ENCODE measurements at regions not wholly inside any gene's neighbourhood (a gene's known extent, or its start where the extent isn't known, plus 50 kb on each side); places are given as distances from the start of the nearest gene placed in this dataset.

DNA sequence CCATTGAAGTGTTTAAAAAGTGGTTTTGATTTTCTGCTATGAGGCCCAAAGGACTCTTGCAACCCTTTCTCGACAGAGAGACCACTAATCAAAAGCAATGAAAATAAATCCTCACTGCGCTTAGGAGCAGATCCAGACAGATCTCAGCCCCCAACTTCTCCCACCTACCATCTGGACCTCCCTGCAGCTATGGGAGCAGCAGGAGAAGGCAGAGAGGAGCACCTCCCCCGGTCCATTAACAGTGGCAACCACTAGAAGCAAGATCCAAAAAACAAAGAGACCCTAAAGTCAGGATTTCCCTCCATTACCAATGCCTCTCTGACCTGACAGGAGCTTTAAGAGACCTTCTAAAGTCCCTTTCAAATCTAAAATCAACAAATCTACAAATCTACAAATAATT is 99.0 kb upstream of the LSM8 start:
- WGBS (ENCODE audit: insufficient coverage) = 88% methylated on average over 2 of the region's 3 CpGs
- Histone ChIP-seq H3K79me2 (ENCODE audit: control insufficient read depth, insufficient read depth, low read length) (no peaks in the 10 kb centered on the region), H3K9ac (ENCODE audit: low read length) (no peak overlapping the region), H4K20me1 (ENCODE audit: control insufficient read depth, insufficient read depth, low read length, poor library complexity, severe bottlenecking) (no peaks in the 10 kb centered on the region), H3K9me3 (ENCODE audit: control extremely low read depth in 1 of 3, control insufficient read depth in 2 of 3, insufficient read depth in 1 of 3, low read length in 2 of 3) (no peaks in the 10 kb centered on the region), H3K27me3 (replicated peaks in 1 of 4; ENCODE audit: control extremely low read depth in 1 of 4, control insufficient read depth in 3 of 4, insufficient read depth in 4 of 4, low read length in 3 of 4) (no peaks in the 10 kb centered on the region), H3K36me3 (replicated peaks in 1 of 2; ENCODE audit: control extremely low read depth in 1 of 2, control insufficient read depth in 1 of 2, extremely low read depth in 1 of 2, insufficient read depth in 2 of 2, low read length in 1 of 2) (no peaks in the 10 kb centered on the region), H3K27ac (ENCODE audit: low read length in 2 of 2) (no peak overlapping the region), H3K4me1 (ENCODE audit: control insufficient read depth in 2 of 2, insufficient read depth in 2 of 2, low read length in 2 of 2) (no peaks in the 10 kb centered on the region), H3K4me2 (replicated peaks; ENCODE audit: low read depth, low read length, poor library complexity, severe bottlenecking) (no peak overlapping the region), H3K4me3 (ENCODE audit: control extremely low read depth in 1 of 5, extremely low read depth in 1 of 5, insufficient read depth in 1 of 5, low read depth in 2 of 5, low read length in 4 of 5) (no peak overlapping the region), H2AFZ (ENCODE audit: insufficient read depth, low read depth, low read length, poor library complexity, severe bottlenecking) (no peak overlapping the region)
- Mint-ChIP-seq H3K4me3 (no peak overlapping the region), H3K27ac (no peak overlapping the region), H3K9me3 (ENCODE audit: insufficient read depth) (no peaks in the 10 kb centered on the region), H3K4me1 (peaks cover 3% of the 10 kb centered on the region), H3K27me3 (no peaks in the 10 kb centered on the region)
- ATAC-seq (ENCODE audit: low read depth) (no peak), DNase-seq (no peak)
- CTCF ChIA-PET = no interaction called here
- POLR2A ChIA-PET = no interaction called here
- intact Hi-C loops (cut with micrococcal nuclease) = no loop called here
- TF ChIP-seq EZH2 (IDR thresholded peaks at IDR 0.05; ENCODE audit: borderline replicate concordance, insufficient read depth, low read depth, low read length, poor library complexity, severe bottlenecking) = no peak
- TF ChIP-seq, protein P1, sequence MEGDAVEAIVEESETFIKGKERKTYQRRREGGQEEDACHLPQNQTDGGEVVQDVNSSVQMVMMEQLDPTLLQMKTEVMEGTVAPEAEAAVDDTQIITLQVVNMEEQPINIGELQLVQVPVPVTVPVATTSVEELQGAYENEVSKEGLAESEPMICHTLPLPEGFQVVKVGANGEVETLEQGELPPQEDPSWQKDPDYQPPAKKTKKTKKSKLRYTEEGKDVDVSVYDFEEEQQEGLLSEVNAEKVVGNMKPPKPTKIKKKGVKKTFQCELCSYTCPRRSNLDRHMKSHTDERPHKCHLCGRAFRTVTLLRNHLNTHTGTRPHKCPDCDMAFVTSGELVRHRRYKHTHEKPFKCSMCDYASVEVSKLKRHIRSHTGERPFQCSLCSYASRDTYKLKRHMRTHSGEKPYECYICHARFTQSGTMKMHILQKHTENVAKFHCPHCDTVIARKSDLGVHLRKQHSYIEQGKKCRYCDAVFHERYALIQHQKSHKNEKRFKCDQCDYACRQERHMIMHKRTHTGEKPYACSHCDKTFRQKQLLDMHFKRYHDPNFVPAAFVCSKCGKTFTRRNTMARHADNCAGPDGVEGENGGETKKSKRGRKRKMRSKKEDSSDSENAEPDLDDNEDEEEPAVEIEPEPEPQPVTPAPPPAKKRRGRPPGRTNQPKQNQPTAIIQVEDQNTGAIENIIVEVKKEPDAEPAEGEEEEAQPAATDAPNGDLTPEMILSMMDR (IDR thresholded peaks at IDR 0.05) = no peak

DNA sequence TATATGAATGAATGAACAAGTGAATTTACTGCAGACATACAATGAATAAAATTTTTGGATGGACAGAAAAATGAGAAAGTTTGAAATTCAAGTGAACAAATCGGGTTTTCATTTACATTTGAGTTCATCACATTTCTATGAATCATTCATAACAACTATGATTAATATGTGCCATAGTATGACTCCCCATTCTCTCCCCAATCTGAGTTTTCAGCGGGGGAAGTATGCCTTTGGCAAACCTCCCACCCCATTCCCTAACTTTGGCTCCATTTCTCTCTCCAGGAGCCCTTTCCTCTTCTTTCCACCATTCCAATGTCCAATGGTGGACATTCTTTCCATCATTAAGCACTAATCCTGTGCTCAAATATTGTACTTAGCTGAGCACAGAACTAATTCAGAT is 96.8 kb upstream of the LSM8 start:
- intact Hi-C loops (cut with micrococcal nuclease) = no loop called here
- no peaks in the 10 kb centered on the region for H3K4me1 Mint-ChIP-seq
- ATAC-seq (ENCODE audit: low read depth) (no peak), DNase-seq (no peak)
- Histone ChIP-seq H2AFZ (ENCODE audit: insufficient read depth, low read depth, low read length, poor library complexity, severe bottlenecking) (no peak overlapping the region), H3K9ac (ENCODE audit: low read length) (no peak overlapping the region), H3K4me1 (ENCODE audit: control insufficient read depth in 2 of 2, insufficient read depth in 2 of 2, low read length in 2 of 2) (no peaks in the 10 kb centered on the region), H3K9me3 (ENCODE audit: control extremely low read depth in 1 of 3, control insufficient read depth in 2 of 3, insufficient read depth in 1 of 3, low read length in 2 of 3) (no peaks in the 10 kb centered on the region), H3K27me3 (replicated peaks in 1 of 4; ENCODE audit: control extremely low read depth in 1 of 4, control insufficient read depth in 3 of 4, insufficient read depth in 4 of 4, low read length in 3 of 4) (no peaks in the 10 kb centered on the region), H3K36me3 (replicated peaks in 1 of 2; ENCODE audit: control extremely low read depth in 1 of 2, control insufficient read depth in 1 of 2, extremely low read depth in 1 of 2, insufficient read depth in 2 of 2, low read length in 1 of 2) (no peaks in the 10 kb centered on the region), H3K27ac (ENCODE audit: low read length in 2 of 2) (no peak overlapping the region), H3K79me2 (ENCODE audit: control insufficient read depth, insufficient read depth, low read length) (no peaks in the 10 kb centered on the region), H4K20me1 (ENCODE audit: control insufficient read depth, insufficient read depth, low read length, poor library complexity, severe bottlenecking) (no peaks in the 10 kb centered on the region), H3K4me2 (replicated peaks; ENCODE audit: low read depth, low read length, poor library complexity, severe bottlenecking) (no peak overlapping the region), H3K4me3 (ENCODE audit: control extremely low read depth in 1 of 5, extremely low read depth in 1 of 5, insufficient read depth in 1 of 5, low read depth in 2 of 5, low read length in 4 of 5) (no peak overlapping the region)
- no peak overlapping the region for H3K4me3 Mint-ChIP-seq
- TF ChIP-seq, protein P1 (IDR thresholded peaks at IDR 0.05) = no peak
- no peak for TF ChIP-seq EZH2 (IDR thresholded peaks at IDR 0.05; ENCODE audit: borderline replicate concordance, insufficient read depth, low read depth, low read length, poor library complexity, severe bottlenecking)
- H3K27ac Mint-ChIP-seq = no peak overlapping the region
- 85% methylated on average over 1 of the region's 2 CpGs for WGBS (ENCODE audit: insufficient coverage)
- H3K9me3 Mint-ChIP-seq (ENCODE audit: insufficient read depth) = no peaks in the 10 kb centered on the region
- ChIA-PET CTCF (no interaction called here), POLR2A (no interaction called here)
- H3K27me3 Mint-ChIP-seq = no peaks in the 10 kb centered on the region

All from B cell (primary cell).